HEK293 (cell line): ENCODE measurements at regions not wholly inside any gene's neighbourhood (a gene's known extent, or its start where the extent isn't known, plus 50 kb on each side); places are given as distances from the start of the nearest gene placed in this dataset.

Experiments
- CTCF ChIA-PET: fragments of 350-600 bp; formaldehyde crosslinking; extraction: SDS; loops from one replicate; lab custom pipeline; 2021; ENCODE audit warnings: antibody characterized with exemption; lab: Yijun Ruan, JAX
- POLR2A ChIA-PET: fragments of 300-600 bp; formaldehyde crosslinking; extraction: SDS; loops from one replicate; lab custom pipeline; 2020; ENCODE audit warnings: antibody characterized with exemption, inconsistent platforms; lab: Yijun Ruan, JAX
- H3K27ac ChIP-seq: fragments of 200-500 bp; sonication (Bioruptor generic); 2 replicates; pipeline ENCODE4 v1.5.1; 2014; ENCODE audit warnings: low read depth, low read length, control low read depth, inconsistent platforms; ENCODE audit errors: extremely low read depth
- H3K36me3 ChIP-seq, 2 experiments: fragments of 200-500 bp in 1 of 2; sonication (Bioruptor generic) in 1 of 2; 1 replicate in 1 of 2; 2 replicates in 1 of 2; pipeline ENCODE4 v1.5.1; 2014 to 2017; ENCODE audit warnings: inconsistent platforms in 2 of 2, low read length in 2 of 2; ENCODE audit not compliant: control insufficient read depth in 2 of 2, insufficient read depth in 1 of 2
- H3K4me1 ChIP-seq: fragments of 200-500 bp; sonication (Bioruptor generic); 2 replicates; pipeline ENCODE4 v1.5.1; 2014; ENCODE audit warnings: mild to moderate bottlenecking, low read length, inconsistent platforms; ENCODE audit not compliant: control insufficient read depth, insufficient read depth
- H3K4me3 ChIP-seq: 2 replicates; pipeline ENCODE4 v1.5.1; 2011; ENCODE audit warnings: low read depth, mild to moderate bottlenecking, control low read depth, low read length, moderate library complexity
- H3K9me3 ChIP-seq: fragments of 200-500 bp; sonication (Bioruptor generic); 2 replicates; pipeline ENCODE4 v1.5.1; 2014; ENCODE audit warnings: low read depth, low read length, inconsistent platforms; ENCODE audit not compliant: control insufficient read depth, insufficient read depth
- CTCF ChIP-seq: fragments of 450-650 bp; formaldehyde crosslinking; IDR thresholded peaks from 2 replicates; pipeline ENCODE4 v1.5.1; 2016; ENCODE audit warnings: missing biosample characterization, missing genetic modification characterization
- GLI4 ChIP-seq: fragments of 450-650 bp; formaldehyde crosslinking; IDR thresholded peaks from 2 replicates; pipeline ENCODE4 v1.5.1; 2016; ENCODE audit warnings: missing biosample characterization, missing genetic modification characterization
- HOXD13 ChIP-seq: sonication (generic); formaldehyde crosslinking; IDR thresholded peaks from 2 replicates; pipeline ENCODE4 v1.8.0; 2022; ENCODE audit warnings: missing genetic modification reagents, borderline replicate concordance
- INSM2 ChIP-seq: fragments of 450-650 bp; formaldehyde crosslinking; IDR thresholded peaks from 2 replicates; pipeline ENCODE4 v1.5.1; 2016; ENCODE audit warnings: missing biosample characterization, missing genetic modification characterization
- KLF9 ChIP-seq: fragments of 450-650 bp; formaldehyde crosslinking; IDR thresholded peaks from 2 replicates; pipeline ENCODE4 v1.5.1; 2016; ENCODE audit warnings: missing biosample characterization, missing genetic modification characterization, low read depth
- PRDM2 ChIP-seq: fragments of 450-650 bp; formaldehyde crosslinking; IDR thresholded peaks from 2 replicates; pipeline ENCODE4 v1.5.1; 2016; ENCODE audit warnings: missing biosample characterization, missing genetic modification characterization, borderline replicate concordance
- SP3 ChIP-seq: fragments of 450-650 bp; formaldehyde crosslinking; IDR thresholded peaks from 2 replicates; pipeline ENCODE4 v1.5.1; 2016; ENCODE audit warnings: missing biosample characterization, missing genetic modification characterization
- ZFHX2 ChIP-seq: fragments of 450-650 bp; formaldehyde crosslinking; conservative IDR thresholded peaks from 2 replicates; pipeline ENCODE4 v1.5.1; 2016; ENCODE audit warnings: missing biosample characterization, missing genetic modification characterization
- ZFP41 ChIP-seq: fragments of 450-650 bp; formaldehyde crosslinking; IDR thresholded peaks from 2 replicates; pipeline ENCODE4 v1.5.1; 2016; ENCODE audit warnings: missing biosample characterization, missing genetic modification characterization, borderline replicate concordance
- ZNF175 ChIP-seq: fragments of 450-650 bp; formaldehyde crosslinking; IDR thresholded peaks from 2 replicates; pipeline ENCODE4 v1.5.1; 2016; ENCODE audit warnings: missing biosample characterization, missing genetic modification characterization
- ZNF24 ChIP-seq: fragments of 450-650 bp; formaldehyde crosslinking; IDR thresholded peaks from 2 replicates; pipeline ENCODE4 v1.5.1; 2016; ENCODE audit warnings: missing biosample characterization, missing genetic modification characterization
- ZNF433 ChIP-seq: fragments of 450-650 bp; formaldehyde crosslinking; IDR thresholded peaks from 2 replicates; pipeline ENCODE4 v1.5.1; 2016; ENCODE audit warnings: missing biosample characterization, missing genetic modification characterization, low read depth
- ZNF473 ChIP-seq: fragments of 450-650 bp; formaldehyde crosslinking; IDR thresholded peaks from 2 replicates; pipeline ENCODE4 v1.5.1; 2017; ENCODE audit warnings: missing biosample characterization, missing genetic modification characterization
- ZNF548 ChIP-seq: fragments of 450-650 bp; formaldehyde crosslinking; IDR thresholded peaks from 2 replicates; pipeline ENCODE4 v1.5.1; 2016; ENCODE audit warnings: missing biosample characterization, missing genetic modification characterization
- ZNF626 ChIP-seq: fragments of 450-650 bp; sonication (Bioruptor Pico); formaldehyde crosslinking; IDR thresholded peaks from 2 replicates; pipeline ENCODE4 v1.5.1; 2018; ENCODE audit warnings: missing biosample characterization, missing genetic modification characterization, inconsistent platforms
- ZNF76 ChIP-seq: fragments of 450-650 bp; formaldehyde crosslinking; IDR thresholded peaks from 2 replicates; pipeline ENCODE4; 2016; ENCODE audit warnings: low read depth, missing biosample characterization, missing genetic modification characterization, borderline replicate concordance
- ZNF768 ChIP-seq: fragments of 450-650 bp; formaldehyde crosslinking; IDR thresholded peaks from 2 replicates; pipeline ENCODE4 v1.5.1; 2018; ENCODE audit warnings: missing biosample characterization, mild to moderate bottlenecking, missing genetic modification characterization
- ZNF830 ChIP-seq: fragments of 450-650 bp; IDR thresholded peaks from 2 replicates; pipeline ENCODE4 v1.5.0; 2018; ENCODE audit warnings: missing biosample characterization, missing genetic modification characterization, low read depth, mild to moderate bottlenecking, moderate library complexity

GRCh38 chr13:21316376-21316775 is 139.9 kb downstream of the MRPL57 start:
- ChIA-PET CTCF (no interaction called here), POLR2A (no interaction called here)
- H3K4me3 ChIP-seq = no peak overlapping the region
- no peaks in the 10 kb centered on the region for H3K4me1 ChIP-seq
- H3K9me3 ChIP-seq = no peaks in the 10 kb centered on the region
- H3K36me3 ChIP-seq = no peaks in the 10 kb centered on the region
- TF ChIP-seq ZNF548 (tag by site-specific recombination) (no peak), ZNF175 (no peak), ZNF473 (no peak), ZNF433 (tag by site-specific recombination) (no peak), INSM2 (tag by site-specific recombination) (no peak), ZNF768 (no peak), ZNF626 (tag by site-specific recombination) (no peak), PRDM2 (tag by site-specific recombination) (no peak), KLF9 (tag by site-specific recombination) (no peak), ZFP41 (tag by site-specific recombination) (no peak), ZNF76 (tag by site-specific recombination) (no peak), HOXD13 (CRISPR knock-in tag) (no peak), ZNF24 (tag by site-specific recombination) (no peak), GLI4 (tag by site-specific recombination) (no peak), CTCF (tag by site-specific recombination) (no peak), ZFHX2 (tag by site-specific recombination) (no peak), SP3 (tag by site-specific recombination) (no peak), ZNF830 (tag by site-specific recombination) (no peak)
- no peak overlapping the region for H3K27ac ChIP-seq
